HK-2 (cell line): ENCODE measurements at regions not wholly inside any gene's neighbourhood (a gene's known extent, or its start where the extent isn't known, plus 50 kb on each side); places are given as distances from the start of the nearest gene placed in this dataset.
"Not testable (repeated sequence)": the region's sequence is repeated elsewhere in the genome, so short reads cannot be mapped to it uniquely, and the experiment has no call there.

Experiments used
- DNase-seq: peaks from one replicate; pipeline ENCODE4 v3.0.0-alpha.2; 2018; ENCODE audit not compliant: unreplicated experiment

GRCh38 chr20:11676630-11677287 is 240.9 kb upstream of the BTBD3 start:
- DNase-seq: peak; percentile 51

GRCh38 chr20:11677428-11677827 is 240.3 kb upstream of the BTBD3 start:
- no peak for DNase-seq

GRCh38 chr20:11677836-11678235 is 239.9 kb upstream of the BTBD3 start:
- DNase-seq: no peak

- no peak for DNase-seq
Measured at GRCh38 chr20:11682285-11682684, 235.4 kb upstream of the BTBD3 start.

- no peak for DNase-seq
Measured at GRCh38 chr20:11686195-11686594, 231.5 kb upstream of the BTBD3 start.

- no peak for DNase-seq
Measured at GRCh38 chr20:11686820-11687543, 230.7 kb upstream of the BTBD3 start.

- no peak for DNase-seq
Measured at GRCh38 chr20:11687546-11688292, 230.0 kb upstream of the BTBD3 start.

GRCh38 chr20:11689262-11689661 is 228.4 kb upstream of the BTBD3 start:
- DNase-seq: no peak

- no peak for DNase-seq
Measured at GRCh38 chr20:11691766-11692165, 225.9 kb upstream of the BTBD3 start.

- no peak for DNase-seq
Measured at GRCh38 chr20:11692567-11692966, 225.1 kb upstream of the BTBD3 start.

- DNase-seq: no peak
Measured at GRCh38 chr20:11694467-11694866, 223.2 kb upstream of the BTBD3 start.

- no peak for DNase-seq
Measured at GRCh38 chr20:11697055-11697454, 220.6 kb upstream of the BTBD3 start.

- DNase-seq: no peak
Measured at GRCh38 chr20:11697646-11698045, 220.0 kb upstream of the BTBD3 start.

GRCh38 chr20:11698124-11698523 is 219.6 kb upstream of the BTBD3 start:
- DNase-seq: no peak

GRCh38 chr20:11700831-11701230 is 216.9 kb upstream of the BTBD3 start:
- no peak for DNase-seq

- DNase-seq: no peak
Measured at GRCh38 chr20:11702721-11703518, 214.8 kb upstream of the BTBD3 start.

GRCh38 chr20:11705512-11705911 is 212.2 kb upstream of the BTBD3 start:
- no peak for DNase-seq

GRCh38 chr20:11708223-11708622 is 209.5 kb upstream of the BTBD3 start:
- not testable (repeated sequence) for DNase-seq

- no peak for DNase-seq
Measured at GRCh38 chr20:11711214-11711613, 206.5 kb upstream of the BTBD3 start.

- no peak for DNase-seq
Measured at GRCh38 chr20:11712639-11713160, 205.0 kb upstream of the BTBD3 start.

- DNase-seq: no peak
Measured at GRCh38 chr20:11714886-11715285, 202.8 kb upstream of the BTBD3 start.
